NCI-H510A treated with DMSO at 0.1 percent for 48 hours (cell line): ENCODE measurements at regions not wholly inside any gene's neighbourhood (a gene's known extent, or its start where the extent isn't known, plus 50 kb on each side); places are given as distances from the start of the nearest gene placed in this dataset.

Experiments used
- DNase-seq: peaks from one replicate; lab custom pipeline; 2025; lab: John Stamatoyannopoulos, UW

DNA sequence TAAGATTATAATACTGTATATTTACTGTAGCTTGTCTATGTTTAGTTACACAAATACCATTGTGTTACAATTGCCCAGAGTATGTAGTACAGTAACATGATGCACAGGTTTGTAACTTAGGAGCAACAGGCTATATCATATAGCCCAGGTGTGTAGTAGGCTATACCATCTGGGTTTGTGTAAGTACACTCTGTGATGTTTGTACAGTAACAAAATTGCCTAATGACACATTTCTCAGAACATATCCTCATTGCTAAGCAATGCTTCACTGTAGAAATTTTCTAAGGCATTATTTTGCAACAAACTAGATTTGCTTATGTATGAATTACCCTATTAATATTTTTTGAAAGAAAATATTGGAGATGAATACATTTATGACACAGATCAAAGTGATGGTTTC is 1390.9 kb downstream of the C4orf33 start:
- DNase-seq = no peak

DNA sequence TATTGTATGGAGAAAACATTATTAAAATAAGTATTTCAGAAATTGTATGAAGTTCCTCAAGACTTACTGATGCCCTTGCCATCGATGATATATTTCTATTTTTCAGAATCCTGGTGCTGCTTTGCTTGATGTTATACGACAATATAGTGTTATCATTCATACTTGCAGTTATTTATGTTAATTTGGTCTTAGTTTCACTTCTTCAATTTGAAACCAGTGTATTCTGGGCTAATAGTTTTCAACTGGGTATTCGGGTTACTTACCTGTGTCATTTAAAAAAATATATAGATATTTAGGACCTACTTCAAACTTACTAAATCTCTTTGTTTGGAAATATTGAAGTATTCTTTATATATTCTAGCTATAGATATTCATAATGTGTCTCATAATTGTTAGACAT is 1414.7 kb downstream of the C4orf33 start:
- no peak for DNase-seq

DNA sequence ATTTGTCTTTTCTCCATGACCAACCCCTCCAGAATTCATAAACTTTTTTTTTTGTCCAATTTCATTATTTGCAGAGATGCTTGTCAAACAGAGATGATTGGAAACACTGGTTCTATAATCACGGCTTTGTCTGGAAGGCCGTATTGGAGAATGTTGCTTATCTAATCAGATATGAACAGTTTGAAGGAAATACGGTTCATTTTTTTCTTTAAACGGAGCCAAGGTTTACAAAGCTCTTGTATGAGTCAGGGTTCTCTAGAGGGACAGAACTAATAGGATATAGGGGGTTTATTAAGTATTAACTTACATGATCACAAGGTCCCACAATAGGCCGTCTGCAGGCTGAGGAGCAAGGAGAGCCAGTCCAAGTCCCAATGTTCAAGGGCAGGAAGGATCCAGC is 1415.8 kb downstream of the C4orf33 start:
- no peak for DNase-seq

DNA sequence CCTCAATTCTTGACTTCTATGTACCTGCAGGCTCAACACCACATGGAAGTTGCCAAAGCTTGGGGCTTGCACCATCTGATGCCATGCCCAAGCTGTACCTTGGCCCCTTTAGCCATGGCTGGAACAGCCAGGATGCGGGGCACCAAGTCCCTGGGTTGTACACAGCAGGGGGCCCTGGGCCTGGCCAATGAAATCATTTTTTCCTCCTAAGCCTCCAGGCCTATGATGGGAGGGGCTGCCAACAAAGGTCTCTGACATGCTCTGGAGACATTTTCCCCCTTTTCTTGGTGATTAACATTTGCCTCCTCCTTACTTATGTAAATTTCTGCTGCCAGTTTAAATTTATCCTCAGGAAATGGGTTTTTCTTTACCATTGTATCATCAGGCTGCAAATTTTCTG is 1428.1 kb downstream of the C4orf33 start:
- DNase-seq = no peak

DNA sequence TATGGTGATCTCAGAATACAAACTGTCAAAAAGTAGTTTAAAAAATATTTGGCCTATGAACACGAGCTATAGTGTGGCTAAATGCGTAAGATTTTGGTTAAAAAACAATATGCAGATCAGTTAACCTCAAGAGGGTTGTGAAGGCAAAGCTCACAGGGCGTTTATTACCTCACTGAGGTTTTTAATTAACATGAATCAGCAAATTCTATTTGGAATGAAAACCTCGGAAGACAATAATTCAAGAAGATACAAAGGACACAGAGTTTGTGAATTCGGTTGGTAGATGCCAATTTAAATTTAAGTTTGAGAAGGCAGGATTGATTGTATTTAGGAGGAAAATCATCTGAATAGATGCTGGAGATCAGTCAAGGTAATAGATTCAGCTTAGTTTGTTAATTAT is 1434.6 kb downstream of the C4orf33 start:
- no peak for DNase-seq

DNA sequence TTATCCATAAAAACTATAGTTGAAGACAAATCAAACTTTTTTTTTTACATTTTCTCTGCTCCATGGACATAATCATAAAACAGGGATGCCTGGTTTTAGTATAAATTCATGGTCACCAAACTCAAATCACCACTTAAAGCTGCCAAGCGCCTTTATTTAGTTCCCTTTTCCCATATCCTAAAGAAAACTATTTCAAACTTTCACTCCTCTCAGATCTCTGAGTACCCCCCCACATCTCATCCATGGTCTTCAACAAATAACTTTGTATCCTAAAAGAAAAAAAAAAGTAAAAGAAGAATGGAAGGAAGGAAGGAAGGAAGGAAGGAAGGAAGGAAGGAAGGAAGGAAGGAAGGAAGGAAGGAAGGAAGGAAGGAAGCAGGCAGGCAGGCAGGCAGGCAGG is 1438.7 kb downstream of the C4orf33 start:
- DNase-seq = no peak

DNA sequence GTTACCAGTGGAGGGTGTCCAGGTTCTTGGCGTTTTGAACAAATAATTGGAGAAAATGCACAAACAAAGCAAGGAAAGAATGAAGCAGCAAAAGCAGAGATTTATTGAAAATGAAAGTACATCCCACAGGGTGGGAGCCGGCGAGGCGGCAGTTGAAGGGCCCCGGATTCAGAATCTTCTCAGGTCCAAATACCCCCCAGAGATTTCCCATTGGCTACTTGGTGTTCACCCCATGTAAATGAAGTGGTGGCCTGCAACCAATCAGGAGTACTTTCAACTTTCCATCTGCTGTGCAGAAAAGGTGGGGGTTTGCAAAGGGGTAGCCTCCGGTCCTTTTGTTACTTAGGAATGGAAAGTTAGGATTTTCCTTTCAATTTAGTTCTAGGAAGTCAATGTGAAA is 1447.0 kb downstream of the C4orf33 start:
- no peak for DNase-seq

DNA sequence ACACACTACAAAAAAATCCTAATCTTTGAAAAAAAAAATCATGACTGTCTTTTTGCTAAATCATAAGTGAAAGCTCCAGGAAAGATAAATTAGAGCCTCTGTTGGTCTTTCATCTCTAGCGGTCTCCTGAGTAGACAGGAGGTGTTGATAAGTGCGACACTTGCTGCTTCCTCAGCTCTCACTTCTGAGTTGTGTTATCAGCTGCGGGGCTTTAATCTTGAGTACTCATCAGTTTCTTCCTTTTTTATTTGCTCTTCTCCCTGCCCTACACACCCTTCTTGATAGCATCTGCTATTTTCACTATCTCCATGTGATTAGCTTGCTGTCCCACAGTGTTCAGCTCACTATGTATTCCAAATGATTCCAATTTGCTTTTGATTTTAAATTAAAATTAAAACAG is 1449.2 kb downstream of the C4orf33 start:
- no peak for DNase-seq

DNA sequence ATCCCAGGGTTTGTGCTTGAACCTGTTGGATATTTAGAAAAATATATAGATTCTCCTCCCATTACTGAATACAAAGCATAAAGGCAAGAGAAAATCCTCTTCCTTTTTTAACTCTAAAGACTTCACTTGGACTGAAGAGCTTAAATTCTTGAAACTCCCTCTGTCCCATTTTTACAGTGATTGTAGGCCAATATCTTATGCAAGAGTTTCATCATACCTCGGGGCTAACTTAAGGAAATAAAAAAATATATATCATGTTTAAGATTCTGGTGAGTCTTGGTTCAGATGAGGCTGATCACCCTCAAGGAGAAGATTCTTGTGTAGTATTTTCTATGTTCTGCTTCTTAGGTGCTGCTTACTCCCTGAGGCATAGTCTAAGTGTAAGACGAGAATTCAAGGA is 1449.6 kb downstream of the C4orf33 start:
- DNase-seq = no peak

DNA sequence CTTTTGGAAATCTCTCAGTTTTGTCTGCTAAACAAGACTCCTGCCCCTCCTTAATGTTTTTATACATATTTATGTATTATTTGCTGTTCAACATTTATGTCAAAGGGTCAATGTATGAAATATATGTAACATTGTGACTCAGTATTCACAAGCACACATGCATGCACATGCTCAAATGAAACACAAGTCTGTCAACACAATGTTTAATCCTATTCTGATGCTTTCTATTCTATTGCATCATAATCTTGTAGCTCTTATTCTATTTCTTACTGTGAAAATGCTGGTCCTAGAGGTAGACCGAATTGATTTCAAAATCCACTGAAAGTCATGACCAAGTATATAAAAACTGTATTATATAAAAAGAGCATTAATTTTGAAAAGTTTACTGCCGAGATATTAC is 1463.3 kb downstream of the C4orf33 start:
- DNase-seq = no peak

DNA sequence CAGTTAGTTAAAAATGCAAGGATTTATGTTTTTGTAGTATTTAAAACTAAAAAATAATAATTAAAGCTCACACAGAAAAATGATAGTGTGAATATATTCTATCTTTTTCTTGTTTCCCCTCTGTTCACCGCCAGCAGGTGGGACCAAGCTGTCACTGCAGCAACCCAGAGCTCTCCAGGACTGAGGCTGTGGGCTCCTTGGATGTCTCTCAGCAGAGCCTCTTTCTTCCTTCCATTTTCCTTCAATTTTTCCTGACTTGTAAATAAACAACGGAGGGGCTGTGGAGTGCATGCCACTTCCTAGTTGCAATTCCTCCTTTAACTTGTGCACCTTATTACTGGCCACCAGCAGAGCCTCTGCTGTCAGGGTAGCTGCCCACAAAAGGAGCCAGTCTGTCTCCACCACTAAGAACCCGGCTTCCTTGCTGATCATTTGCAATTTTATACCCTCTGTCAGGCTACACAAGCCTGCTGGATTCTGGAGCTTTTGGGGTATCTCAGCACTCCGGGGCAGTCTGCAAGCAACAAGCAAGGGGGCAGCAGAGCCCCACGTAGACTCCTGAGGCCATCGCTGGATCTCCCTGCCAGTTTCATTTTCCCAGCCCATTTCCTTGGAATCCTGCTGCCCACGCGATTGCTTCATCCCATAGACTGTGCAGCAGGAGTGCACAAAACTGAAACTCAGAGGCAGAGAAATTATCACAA is 1467.4 kb downstream of the C4orf33 start:
- DNase-seq = no peak

DNA sequence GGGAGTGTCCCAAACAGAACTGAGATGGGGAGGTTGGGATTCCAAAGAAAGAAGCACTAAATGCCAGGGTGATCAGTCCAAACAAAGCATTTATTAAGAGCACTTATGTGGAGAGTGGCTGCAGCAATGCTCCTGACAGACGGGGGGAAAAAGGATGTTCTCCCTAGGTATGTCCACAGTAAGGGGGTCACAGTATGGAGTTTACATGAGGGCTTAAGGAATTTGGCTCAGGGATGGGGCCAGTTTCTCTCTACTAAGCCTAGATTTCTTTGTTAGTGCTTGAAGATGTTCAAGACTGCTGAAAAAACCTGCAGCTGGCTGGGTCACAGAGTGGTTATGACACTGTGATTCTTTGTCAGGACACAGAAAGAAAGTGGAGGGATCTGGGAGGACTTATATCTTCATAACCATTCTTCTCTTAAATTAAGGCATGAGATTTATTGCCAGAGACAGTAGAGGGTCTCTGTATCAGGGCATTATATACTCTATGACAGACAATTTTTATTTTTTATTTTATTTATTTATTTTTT is 1468.0 kb downstream of the C4orf33 start:
- no peak for DNase-seq

DNA sequence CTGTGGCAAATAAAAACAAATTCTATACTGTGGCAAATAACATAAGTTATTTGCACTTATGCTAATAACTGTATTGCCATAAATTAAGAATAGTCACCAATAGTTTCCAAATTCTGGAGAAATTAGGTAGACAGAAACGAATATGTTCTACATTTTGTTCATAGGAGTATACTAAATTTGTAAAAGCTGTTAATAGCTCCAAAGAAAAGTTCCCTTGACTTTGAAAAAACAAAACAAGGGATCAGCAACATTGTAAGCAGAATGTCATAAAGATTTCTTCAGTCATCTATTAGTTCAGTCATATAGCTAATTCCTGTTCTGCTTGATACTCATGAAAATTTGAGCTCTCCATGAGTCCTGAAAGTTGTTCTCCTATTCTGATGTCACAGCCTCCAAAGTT is 1472.8 kb downstream of the C4orf33 start:
- no peak for DNase-seq

DNA sequence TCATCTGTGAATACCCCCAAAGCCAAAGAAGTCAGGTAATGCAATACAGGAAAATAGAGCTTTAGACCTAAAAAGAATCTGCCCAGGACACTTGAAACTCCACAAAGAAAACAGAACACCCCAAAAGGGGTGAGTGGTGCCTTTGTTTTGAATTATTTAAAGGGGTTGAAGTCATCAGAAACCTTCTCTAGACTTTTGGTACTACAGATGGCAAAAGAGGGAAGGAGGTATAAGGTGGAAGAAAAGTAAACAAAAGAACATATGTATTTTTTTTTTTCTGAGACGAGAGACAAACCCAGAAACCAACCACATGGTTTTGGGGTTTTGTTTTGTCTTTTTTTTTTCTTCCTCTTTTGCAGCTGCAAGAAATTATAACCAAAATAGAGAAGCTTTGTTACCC is 1477.8 kb downstream of the C4orf33 start:
- no peak for DNase-seq

DNA sequence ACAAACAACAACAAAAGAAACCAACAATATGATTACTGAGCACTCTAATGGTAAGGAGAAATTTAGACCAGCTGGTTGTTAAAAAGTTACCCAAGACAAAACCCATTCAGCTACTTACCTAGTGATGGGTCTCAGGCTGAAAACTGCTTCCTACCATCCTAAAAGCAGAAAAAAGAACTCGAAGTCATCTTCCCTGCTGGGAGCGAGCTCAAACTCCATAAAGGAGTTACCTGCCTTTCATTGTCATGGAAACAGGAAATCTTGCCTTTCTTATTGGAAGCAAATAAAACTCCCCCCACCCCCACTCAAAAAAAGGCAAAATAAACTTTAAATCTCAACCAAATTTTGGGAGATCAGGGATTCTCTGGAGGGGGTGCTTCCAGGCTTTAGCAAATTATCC is 1478.3 kb downstream of the C4orf33 start:
- DNase-seq = no peak

DNA sequence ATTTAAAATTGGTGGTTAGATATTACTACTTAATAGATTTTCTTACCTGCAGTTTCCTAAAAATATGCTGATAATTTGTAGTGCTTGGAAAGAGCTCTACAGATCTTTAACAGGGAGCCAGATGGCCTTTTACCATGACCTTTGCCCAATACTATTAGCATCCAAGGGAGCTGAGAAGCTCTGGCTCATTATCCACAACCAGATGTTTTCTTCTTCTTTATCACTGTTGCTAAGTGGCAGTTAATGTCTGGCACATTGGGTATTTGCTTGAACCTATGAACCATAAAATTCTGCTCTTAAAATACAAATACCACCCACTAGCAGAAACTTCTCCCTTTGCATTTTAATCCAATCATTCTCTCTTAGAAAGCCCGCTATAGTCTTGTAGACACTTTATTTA is 1480.3 kb downstream of the C4orf33 start:
- DNase-seq = no peak

DNA sequence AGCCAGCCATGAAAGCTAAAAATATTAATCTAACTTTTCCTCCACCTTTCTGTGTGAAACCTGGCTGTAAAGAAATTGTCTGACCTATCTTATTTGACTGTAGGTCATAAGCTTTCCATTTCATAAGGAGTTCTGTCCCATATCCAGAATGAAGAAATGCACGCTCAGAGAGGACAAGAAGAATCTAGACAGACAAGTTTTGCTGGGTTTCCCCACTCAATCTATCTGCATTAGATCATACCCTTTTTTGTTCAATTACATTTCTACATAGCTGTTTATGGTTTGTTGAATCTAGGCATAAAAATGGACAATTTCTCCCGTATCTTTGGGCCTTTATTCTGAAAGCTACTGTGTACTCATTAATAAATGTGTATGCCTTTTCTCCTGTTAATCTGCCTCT is 1495.1 kb downstream of the C4orf33 start:
- DNase-seq = no peak

DNA sequence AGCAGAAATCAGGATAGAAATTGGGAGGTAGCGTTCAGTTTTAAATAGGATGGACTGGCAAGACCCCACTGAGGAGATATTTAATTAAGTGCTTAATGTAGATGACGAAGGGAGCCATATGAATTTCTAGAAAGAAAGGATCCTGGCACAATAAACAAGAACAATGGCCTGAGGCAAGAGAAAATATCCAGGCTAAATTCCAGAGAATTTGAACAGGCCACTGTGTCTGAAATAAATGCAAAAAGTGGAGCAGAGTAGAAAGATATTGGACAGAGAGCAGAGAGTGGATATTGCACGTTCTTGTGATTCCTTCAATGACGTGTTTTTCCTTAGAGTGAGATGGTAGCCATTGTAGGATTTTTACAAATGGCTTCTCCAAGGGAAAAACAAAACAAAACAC is 1504.8 kb downstream of the C4orf33 start:
- DNase-seq = no peak

DNA sequence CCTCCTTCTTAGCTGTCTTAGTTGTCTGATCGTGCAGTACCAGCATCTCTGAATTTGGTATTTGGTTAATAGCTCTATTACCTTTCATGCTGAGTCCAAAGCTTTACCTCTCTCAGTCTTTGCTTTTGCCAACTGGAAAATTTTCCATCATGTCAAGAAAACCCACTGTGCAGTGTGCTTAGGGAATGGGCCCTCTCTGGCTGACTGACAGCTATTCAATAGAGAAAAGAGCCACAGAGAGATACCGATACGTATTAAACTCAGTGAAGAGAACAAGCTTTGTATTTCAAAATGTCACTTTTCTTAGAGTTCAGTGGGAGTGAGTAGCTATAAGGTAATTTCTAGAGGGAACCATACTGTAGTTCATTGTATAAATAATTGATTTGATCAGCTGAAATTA is 1507.1 kb downstream of the C4orf33 start:
- no peak for DNase-seq

DNA sequence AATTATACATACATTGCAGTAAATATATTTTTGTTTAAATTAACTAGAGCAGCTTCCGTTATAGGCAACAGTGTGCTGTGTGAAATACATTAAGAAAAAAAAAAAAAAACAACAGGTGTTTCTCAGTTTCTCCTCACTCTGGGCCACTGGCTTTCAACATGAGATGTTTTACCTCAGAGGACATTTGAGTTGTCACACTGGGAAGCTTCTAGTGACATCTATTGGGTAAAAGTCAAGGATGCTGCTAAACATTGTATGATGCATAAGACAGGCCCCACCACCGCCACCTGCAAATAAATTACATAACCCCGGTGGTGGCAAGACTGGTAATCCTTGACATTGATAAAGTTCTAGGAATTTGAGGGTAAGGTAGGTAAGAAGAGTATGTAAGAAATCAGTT is 1512.2 kb downstream of the C4orf33 start:
- DNase-seq = no peak

DNA sequence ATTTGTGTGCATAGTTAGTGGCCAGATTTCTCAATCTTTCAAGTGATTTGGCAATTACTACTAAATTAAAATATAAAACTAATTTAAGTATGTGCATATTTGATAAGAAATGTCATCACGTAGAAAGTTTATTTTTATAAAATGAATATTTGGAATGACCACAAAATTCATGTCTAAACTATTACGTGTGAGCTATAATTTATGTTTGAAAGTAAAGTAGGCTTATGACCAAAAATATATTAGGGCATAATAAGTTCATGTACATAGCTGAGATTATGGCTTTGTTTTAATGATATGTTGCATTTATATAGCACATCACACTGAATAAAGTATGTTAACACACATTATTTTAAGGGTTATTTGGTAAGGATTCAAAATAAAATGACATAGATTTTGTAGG is 1532.6 kb downstream of the C4orf33 start:
- DNase-seq = no peak

DNA sequence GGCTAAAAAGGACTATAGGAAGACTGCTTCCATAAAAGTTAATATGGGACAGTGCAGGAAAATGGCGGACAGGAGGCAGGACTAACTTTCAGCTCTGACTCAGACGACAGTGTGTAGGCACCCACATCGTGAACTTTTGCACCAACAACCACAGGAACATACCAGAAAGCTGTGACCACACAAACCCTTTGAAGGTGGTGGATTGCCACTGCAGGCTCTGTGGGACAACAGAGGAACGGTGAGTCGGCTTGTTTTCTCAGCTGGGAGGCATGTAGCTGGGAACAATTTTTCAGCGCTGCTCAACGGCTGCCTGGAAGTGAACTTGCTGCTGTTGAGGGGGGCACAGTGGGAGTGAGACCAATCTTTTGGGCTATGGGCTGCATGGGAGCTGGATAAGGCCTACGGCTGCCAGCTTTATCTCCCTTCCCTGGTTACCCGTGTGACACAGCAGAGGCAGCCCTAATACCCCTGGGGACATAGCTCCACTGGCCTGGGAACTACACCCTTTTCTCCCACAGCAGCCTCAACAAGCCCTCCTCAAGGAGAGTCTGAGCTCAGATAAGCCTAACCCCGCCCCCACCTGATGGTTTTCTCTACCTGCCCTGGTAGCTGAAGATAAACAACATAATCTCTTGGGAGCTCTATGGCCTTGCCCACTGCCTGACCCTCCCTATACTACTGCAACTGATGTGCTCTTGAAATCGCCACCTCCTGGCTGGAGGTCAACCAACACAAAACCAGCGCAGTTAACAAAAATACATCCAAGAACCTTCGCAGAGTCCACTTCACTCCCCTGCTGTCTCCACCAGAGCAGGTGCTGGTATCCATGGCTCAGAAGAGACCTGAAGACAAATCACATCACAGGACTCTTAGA is 1537.0 kb downstream of the C4orf33 start:
- no peak for DNase-seq

DNA sequence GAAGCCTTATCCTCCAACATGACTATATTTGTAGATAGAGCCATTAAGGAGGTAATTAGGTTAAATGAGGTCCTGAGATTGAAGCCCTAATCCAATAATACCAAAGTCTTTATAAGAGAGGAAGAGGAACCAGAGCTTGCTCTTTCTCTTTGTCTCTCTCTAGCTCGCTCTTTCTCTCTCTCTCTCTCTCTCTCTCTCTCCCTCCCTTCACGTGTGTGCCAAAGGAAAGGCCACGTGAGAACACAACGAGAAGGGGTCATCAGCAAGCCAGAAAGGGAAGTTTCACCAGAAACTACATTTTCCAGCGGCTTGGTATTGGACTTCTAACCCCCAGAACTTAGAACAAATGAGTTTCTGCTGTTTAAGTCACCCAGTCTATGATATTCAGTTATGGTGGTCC is 1540.5 kb downstream of the C4orf33 start:
- no peak for DNase-seq
